ENCODE measurements at regions not wholly inside any gene's neighbourhood (a gene's known extent, or its start where the extent isn't known, plus 50 kb on each side); places are given as distances from the start of the nearest gene placed in this dataset.

DNA sequence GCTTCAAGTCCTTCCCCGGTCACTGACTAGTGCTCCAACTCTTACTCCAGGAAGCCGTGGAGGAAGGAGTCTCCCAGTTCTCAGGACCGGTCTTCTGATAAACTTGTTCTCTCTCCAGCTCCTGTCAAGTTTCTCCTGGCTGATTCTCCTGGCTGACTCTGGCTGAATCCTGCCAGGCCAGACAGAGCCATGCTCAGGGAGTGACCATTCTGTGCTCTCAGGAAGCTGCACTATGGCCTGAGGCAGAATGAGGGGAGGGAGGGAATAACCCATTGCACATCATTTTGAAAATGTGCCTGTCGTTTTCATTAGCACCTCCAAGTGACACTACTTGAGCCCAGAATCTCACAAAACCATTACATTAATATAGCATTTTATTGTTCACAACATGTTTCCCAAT is 80.8 kb downstream of the IFNG start:
- Histone ChIP-seq H3K27me3 (ENCODE audit: control insufficient read depth, insufficient read depth, low read length) (no peaks in the 10 kb centered on the region), H3K36me3 (ENCODE audit: control insufficient read depth, insufficient read depth, low read length) (no peaks in the 10 kb centered on the region), H3K4me3 (ENCODE audit: low read depth, low read length) (no peak overlapping the region)
- FAIRE-seq = no peak
- DNase-seq (ENCODE audit: low read depth) = no peak
- no peak for TF ChIP-seq CTCF (IDR thresholded peaks at IDR 0.05; ENCODE audit: insufficient read depth, low read length, severe bottlenecking)

DNA sequence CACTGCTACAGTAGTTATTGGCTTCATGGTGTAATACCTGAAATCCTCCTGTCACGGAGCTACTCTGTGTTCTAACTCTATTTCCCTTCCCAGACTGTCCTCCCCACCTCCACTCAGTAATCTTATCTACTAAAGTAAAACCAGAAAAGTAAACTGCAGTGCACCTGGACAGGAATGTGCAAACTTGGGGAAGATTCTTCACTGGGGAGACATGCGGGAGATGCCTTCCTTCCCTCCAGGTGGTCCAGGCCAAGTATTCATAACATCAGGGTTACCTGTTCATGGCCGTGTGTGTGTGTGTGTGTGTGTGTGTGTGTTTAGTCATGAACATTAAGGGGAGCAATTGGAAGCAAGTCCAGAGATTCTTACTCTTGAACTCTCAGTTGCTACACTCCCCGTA is 84.1 kb downstream of the IFNG start:
- Histone ChIP-seq H3K4me3 (ENCODE audit: low read depth, low read length) (no peak overlapping the region), H3K36me3 (ENCODE audit: control insufficient read depth, insufficient read depth, low read length) (no peaks in the 10 kb centered on the region), H3K27me3 (ENCODE audit: control insufficient read depth, insufficient read depth, low read length) (no peaks in the 10 kb centered on the region)
- no peak for FAIRE-seq
- no peak for TF ChIP-seq CTCF (IDR thresholded peaks at IDR 0.05; ENCODE audit: insufficient read depth, low read length, severe bottlenecking)
- DNase-seq (ENCODE audit: low read depth) = no peak

DNA sequence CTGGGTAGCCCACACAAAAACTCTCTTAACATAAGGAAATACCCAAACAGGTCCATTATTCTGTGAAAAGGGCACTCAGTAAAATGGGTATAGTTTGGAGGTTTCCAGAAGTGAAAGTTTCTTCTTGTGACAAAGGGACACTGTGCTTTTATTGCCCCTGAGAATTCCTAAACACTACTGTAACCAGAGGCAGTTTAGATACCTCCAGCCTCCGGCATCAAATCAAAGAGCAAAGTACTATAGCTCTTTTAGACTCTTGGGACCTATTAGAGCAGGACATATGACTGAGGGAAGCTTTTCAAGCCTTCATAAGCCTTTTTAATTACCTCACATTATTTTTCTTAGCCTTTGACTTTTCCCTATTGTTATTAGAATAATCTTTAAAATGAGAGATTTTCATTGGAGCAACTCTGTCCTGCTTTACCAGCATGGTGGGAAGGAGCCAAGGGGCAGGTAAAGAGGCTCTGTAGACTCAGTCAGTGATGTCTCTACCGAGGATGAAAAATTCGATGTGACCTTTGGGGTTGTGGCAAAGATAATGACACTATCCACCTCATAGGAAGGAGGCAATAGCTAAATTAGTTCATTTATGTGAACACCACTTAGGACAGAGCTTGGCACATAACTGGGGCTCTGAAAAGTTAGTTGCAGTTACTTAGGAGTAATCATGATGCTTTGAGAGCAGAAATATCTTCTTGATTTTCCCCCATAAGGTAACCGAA is 85.1 kb downstream of the IFNG start:
- no peak for TF ChIP-seq CTCF (IDR thresholded peaks at IDR 0.05; ENCODE audit: insufficient read depth, low read length, severe bottlenecking)
- FAIRE-seq = no peak
- H3K27me3 ChIP-seq (ENCODE audit: control insufficient read depth, insufficient read depth, low read length) = no peaks in the 10 kb centered on the region
- no peak for DNase-seq (ENCODE audit: low read depth)
- H3K36me3 ChIP-seq (ENCODE audit: control insufficient read depth, insufficient read depth, low read length) = no peaks in the 10 kb centered on the region
- no peak overlapping the region for H3K4me3 ChIP-seq (ENCODE audit: low read depth, low read length)

GRCh38 chr12:68070957-68071356 is 81.7 kb downstream of the IFNG-AS1 start:
- DNase-seq (ENCODE audit: low read depth) (no peak), FAIRE-seq (no peak)
- Histone ChIP-seq H3K36me3 (ENCODE audit: control insufficient read depth, insufficient read depth, low read length) (no peaks in the 10 kb centered on the region), H3K4me3 (ENCODE audit: low read depth, low read length) (no peak overlapping the region), H3K27me3 (ENCODE audit: control insufficient read depth, insufficient read depth, low read length) (no peaks in the 10 kb centered on the region)
- TF ChIP-seq CTCF (IDR thresholded peaks at IDR 0.05; ENCODE audit: insufficient read depth, low read length, severe bottlenecking) = no peak

Data from bronchial epithelial cell (primary cell).